Upper lobe of left lung (tissue), 6 donors: ENCODE measurements at regions not wholly inside any gene's neighbourhood (a gene's known extent, or its start where the extent isn't known, plus 50 kb on each side); places are given as distances from the start of the nearest gene placed in this dataset.

Experiments used
- ATAC-seq, 2 donors: fragments of 200-7000 bp; cut with Tn5 transposase; one replicate each; pipeline ENCODE4 v1.9.1; 2022; ENCODE audit warnings: mild to moderate bottlenecking in 2 of 2, moderate library complexity in 2 of 2; ENCODE audit not compliant: low FRiP score in 2 of 2
- DNase-seq, 2 donors: peaks; one replicate each; pipeline ENCODE4 v3.0.0-alpha.2; 2019 to 2020
- H3K27ac ChIP-seq, 4 donors: fragments of 200-600 bp; sonication (generic); one replicate each; pipeline ENCODE4 v1.5.1; 2016 to 2019
- H3K27me3 ChIP-seq, 4 donors: fragments of 200-600 bp; sonication (generic); one replicate each; pipeline ENCODE4 v1.5.1; 2017 to 2019
- H3K36me3 ChIP-seq, 4 donors: fragments of 200-600 bp; sonication (generic); one replicate each; pipeline ENCODE4 v1.5.1; 2016 to 2019
- H3K4me1 ChIP-seq, 4 donors: fragments of 200-600 bp; sonication (generic); one replicate each; pipeline ENCODE4 v1.5.1; 2018 to 2019
- H3K4me3 ChIP-seq, 4 donors: fragments of 200-600 bp; sonication (generic); one replicate each; pipeline ENCODE4 v1.5.1; 2017 to 2019; ENCODE audit warnings: mild to moderate bottlenecking in 2 of 4, moderate library complexity in 1 of 4
- H3K9me3 ChIP-seq, 4 donors: fragments of 200-600 bp; sonication (generic); one replicate each; pipeline ENCODE4 v1.5.1; 2018 to 2019
- CTCF ChIP-seq, 6 experiments: fragments of 450-650 bp in 4 of 6; fragments of 200-600 bp in 2 of 6; sonication (generic) in 2 of 6; IDR thresholded peaks; one replicate each; pipeline ENCODE4 v1.5.1; 2016 to 2019; ENCODE audit warnings: antibody characterized with exemption in 6 of 6
- EP300 ChIP-seq, 4 donors: sonication (generic); formaldehyde crosslinking; IDR thresholded peaks; one replicate each; pipeline ENCODE4 v1.5.1; 2017; ENCODE audit warnings: antibody characterized with exemption in 4 of 4, control low read depth in 2 of 4
- POLR2A ChIP-seq, 4 donors: fragments of 450-650 bp; IDR thresholded peaks; one replicate each; pipeline ENCODE4 v1.5.1; 2016 to 2017; ENCODE audit warnings: antibody characterized with exemption in 4 of 4, mild to moderate bottlenecking in 2 of 4
- POLR2AphosphoS5 ChIP-seq, 2 donors: sonication (generic); formaldehyde crosslinking; IDR thresholded peaks; one replicate each; pipeline ENCODE4 v1.5.1; 2017; ENCODE audit warnings: antibody characterized with exemption in 2 of 2
- WGBS, 2 donors: methylation state at CpG; one replicate each; pipeline ENCODE4 v1.1.5; 2017 to 2018; 5-methylcytosine and 5-hydroxymethylcytosine counted together
- donor health status: DM: no; HTN: no; CAD: no; lungs with moderate emphysema.
- donor health status: DM: no; HTN: yes; CAD: no; lungs with severe emphysema.

DNA sequence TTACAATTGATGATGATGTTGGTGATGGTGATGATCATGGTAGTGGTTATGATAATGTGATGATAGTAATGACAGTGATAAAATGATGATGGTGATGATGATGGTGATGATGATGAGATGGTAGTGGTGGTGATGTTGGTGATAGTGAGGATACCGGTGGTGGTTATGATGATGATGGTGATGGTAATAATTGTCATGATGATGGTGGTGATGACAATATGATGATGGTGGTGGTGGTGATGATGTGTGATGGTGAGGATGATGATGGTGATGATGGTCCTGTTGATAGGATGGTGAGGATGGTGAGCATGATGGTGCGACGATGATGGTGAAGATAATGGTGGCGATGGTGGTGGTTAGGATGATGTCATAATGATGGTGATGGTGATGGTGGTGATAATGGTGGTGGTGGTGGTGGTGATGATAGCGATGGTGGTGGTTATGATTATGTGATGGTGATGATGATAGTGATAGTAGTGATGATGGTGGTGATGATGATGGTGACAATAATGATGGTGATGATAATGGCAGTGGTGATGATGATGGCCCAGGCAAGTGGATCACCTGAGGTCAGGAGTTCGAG is 1129.9 kb downstream of the BRD1 start:
- Histone ChIP-seq H3K4me3 (no peak overlapping the region), H3K9me3 (no peaks in the 10 kb centered on the region), H3K36me3 (no peaks in the 10 kb centered on the region), H3K27me3 (no peaks in the 10 kb centered on the region), H3K27ac (no peak overlapping the region), H3K4me1 (peaks cover 0 to 2% (median 0%) of the 10 kb centered on the region in 4 donors)
- whole genome bisulfite sequencing, 2 donors, result 94 to 96% methylated on average over 6 of the region's 6 CpGs
- DNase-seq, result no peak
- no peak for TF ChIP-seq POLR2A (IDR thresholded peaks at IDR 0.05)
- no peak for TF ChIP-seq CTCF (IDR thresholded peaks at IDR 0.05)
- no peak for ATAC-seq

DNA sequence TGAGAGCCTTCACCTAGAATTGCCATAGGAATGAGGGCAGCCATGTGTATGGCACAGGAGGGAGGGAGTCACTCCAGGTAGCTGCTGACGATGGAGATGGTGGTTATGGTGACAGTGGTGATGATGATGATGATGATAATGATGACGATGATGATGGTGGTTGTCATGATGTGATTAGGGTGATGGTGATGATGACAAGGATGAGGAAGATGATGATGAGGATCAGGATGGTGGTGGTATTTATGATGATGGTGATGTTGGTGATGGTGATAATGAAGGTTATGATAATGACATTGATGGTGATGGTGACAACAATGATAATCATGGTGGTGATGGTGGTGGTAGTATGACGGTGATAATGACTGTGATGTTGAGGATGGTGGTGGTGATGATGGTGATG is 1130.5 kb downstream of the BRD1 start:
- Histone ChIP-seq H3K36me3 (no peaks in the 10 kb centered on the region), H3K27me3 (no peaks in the 10 kb centered on the region), H3K9me3 (no peaks in the 10 kb centered on the region), H3K4me1 (no peaks in the 10 kb centered on the region), H3K27ac (no peak overlapping the region), H3K4me3 (no peak overlapping the region)
- ATAC-seq (no peak), DNase-seq (no peak)
- TF ChIP-seq EP300 (IDR thresholded peaks at IDR 0.05), result no peak
- TF ChIP-seq CTCF (IDR thresholded peaks at IDR 0.05), result no peak
- no peak for TF ChIP-seq POLR2AphosphoS5 (IDR thresholded peaks at IDR 0.05)
- TF ChIP-seq POLR2A (IDR thresholded peaks at IDR 0.05), result no peak
- WGBS, 2 donors, result 75 to 84% methylated on average over 3 of the region's 3 CpGs

DNA sequence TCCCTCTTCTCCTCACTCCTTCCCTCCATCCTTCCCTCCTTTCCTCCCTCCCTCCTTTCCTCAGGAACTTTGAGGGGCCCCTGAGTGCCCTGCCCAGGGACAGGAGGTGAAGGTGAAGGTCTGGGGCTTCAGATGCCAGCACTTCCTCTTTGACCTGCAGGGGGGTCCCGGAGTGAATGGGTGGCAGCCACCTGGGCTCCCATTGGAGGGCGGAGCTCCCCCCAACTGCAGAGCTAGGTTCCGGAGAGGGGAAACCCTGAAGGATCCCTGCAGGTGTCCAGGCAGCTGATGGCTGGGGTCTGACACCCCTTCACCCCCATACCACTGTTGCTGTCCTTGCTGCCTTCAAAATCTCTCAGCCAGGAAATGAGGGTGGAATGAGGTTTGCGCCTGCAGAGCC is 1131.3 kb downstream of the BRD1 start:
- Histone ChIP-seq H3K36me3 (no peaks in the 10 kb centered on the region), H3K27ac (no peak overlapping the region), H3K4me1 (no peaks in the 10 kb centered on the region), H3K9me3 (no peaks in the 10 kb centered on the region), H3K27me3 (no peaks in the 10 kb centered on the region), H3K4me3 (no peak overlapping the region)
- peak in 1 of 2 donors; percentile 24 for DNase-seq
- TF ChIP-seq POLR2AphosphoS5 (IDR thresholded peaks at IDR 0.05) (no peak), CTCF (IDR thresholded peaks at IDR 0.05) (no peak), POLR2A (IDR thresholded peaks at IDR 0.05) (no peak), EP300 (IDR thresholded peaks at IDR 0.05) (no peak)
- 75% methylated on average over 4 of the region's 4 CpGs; no CpG with 5 or more reads in 1 of the 2 donors for whole genome bisulfite sequencing, 2 donors
- ATAC-seq, result no peak

DNA sequence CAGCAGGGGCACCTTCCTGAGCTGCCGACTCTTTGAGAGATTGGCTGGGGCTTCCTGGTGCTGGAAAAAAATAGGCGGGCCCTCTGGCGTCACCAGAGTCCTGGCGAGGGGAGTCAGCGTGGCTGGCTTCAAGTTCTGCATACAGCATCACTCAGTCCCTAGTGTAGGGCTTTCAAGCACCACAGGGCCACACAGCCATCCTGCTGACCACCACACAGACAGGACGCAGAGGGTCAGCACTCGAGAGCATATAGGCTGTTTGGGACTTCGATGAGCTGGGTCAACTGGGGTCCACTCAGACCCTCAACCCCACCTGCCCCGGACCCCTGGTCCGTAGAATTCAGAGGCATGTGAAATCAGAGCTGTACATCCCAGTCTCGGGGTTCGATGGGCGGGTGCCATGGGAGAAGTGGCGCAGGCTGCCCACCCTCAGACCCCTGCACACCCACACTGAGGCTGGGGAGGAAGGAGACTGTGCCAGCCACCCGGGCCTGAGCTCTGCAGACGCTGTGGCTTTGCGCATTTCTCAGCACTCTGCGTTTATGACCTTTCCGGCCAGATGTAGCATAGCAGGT is 1131.9 kb downstream of the BRD1 start:
- H3K36me3 ChIP-seq, result no peaks in the 10 kb centered on the region
- WGBS, 2 donors, result 77 to 88% methylated on average over 12 to 19 of the region's 19 CpGs

More for the DNA sequence above, 1131.9 kb downstream of the BRD1 start:
- Histone ChIP-seq H3K4me3 (no peak overlapping the region), H3K9me3 (no peaks in the 10 kb centered on the region), H3K27me3 (no peaks in the 10 kb centered on the region), H3K27ac (no peak overlapping the region), H3K4me1 (no peaks in the 10 kb centered on the region)
- DNase-seq (peak in 1 of 2 donors; percentile 36), ATAC-seq (no peak)
- TF ChIP-seq POLR2AphosphoS5 (IDR thresholded peaks at IDR 0.05) (no peak), EP300 (IDR thresholded peaks at IDR 0.05) (no peak), POLR2A (IDR thresholded peaks at IDR 0.05) (no peak), CTCF (IDR thresholded peaks at IDR 0.05) (no peak)
